ENCODE measurements at regions not wholly inside any gene's neighbourhood (a gene's known extent, or its start where the extent isn't known, plus 50 kb on each side); places are given as distances from the start of the nearest gene placed in this dataset.

DNA sequence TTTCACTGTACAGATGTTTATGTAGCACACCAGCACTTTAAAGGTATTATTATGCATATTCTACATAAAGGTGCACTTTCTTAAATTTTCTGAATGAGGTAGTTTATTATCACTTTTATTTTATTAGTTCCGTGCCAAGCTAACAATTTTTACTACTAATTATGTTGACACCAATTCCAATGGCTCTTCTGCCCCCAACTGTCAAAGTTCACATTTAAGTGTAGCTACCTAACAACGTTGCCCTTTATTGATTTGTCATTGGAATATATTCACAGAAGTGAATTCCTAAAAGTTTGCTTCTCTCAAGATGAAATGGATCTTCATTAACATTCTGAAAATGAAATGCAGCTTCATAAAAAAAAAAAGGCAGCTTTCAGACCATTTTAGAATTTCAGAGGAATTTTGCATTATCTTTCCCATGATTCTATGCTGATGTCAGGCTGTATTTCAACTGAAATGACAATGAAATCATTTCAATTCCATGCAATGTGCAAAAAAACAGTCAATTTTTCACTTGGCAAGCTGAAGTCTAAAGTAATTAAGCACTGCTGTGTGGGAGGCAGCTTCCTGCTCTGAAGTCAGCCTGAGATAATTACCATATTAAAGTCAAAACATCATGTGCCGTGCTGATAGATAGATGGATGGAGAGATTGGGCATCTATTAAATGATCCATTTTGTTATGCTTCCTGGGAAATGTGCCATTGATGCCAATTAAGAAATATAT, 229.2 kb downstream of the TTLL7 start:
- peak; percentile 15 for DNase-seq

DNA sequence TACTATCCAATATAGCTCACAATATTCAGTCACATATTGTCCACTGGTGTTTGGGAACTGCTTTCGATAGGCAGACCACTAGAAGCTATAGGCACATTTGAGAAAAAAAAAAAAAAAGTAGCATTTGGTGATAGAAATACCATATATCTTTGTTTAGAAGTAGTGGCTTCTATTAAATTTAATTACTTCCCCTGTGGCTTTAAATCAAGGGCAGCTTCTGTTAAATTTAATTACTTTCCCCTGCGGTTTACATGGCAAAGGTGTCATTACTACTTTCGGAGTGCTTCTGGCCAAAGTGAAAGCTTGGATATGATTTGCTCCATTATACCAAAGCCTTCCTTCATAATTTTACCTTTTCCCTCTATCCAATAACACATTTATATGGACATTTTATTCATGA, 229.9 kb downstream of the TTLL7 start:
- DNase-seq = no peak

DNA sequence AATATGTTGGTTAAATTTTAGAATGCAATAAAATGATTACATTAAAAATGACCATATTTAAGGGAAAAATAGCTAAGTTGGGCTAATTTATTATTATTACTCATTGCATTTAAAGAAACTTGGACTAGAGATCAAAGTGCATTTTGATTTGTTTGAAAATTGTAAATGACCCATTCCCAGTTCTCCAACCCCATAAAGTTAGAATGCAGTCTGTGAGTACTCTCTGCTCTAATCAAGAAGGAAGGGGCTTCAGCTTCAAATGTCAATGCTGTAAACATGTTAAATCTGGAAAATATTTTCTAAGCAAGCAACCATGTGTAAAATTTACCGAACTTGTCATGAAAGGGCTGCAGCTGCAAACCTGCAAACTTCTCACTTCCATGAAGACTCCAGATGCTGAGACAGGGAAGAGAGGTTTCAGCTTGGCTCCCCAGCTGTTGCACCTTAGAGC, 232.7 kb downstream of the TTLL7 start:
- no peak for DNase-seq

DNA sequence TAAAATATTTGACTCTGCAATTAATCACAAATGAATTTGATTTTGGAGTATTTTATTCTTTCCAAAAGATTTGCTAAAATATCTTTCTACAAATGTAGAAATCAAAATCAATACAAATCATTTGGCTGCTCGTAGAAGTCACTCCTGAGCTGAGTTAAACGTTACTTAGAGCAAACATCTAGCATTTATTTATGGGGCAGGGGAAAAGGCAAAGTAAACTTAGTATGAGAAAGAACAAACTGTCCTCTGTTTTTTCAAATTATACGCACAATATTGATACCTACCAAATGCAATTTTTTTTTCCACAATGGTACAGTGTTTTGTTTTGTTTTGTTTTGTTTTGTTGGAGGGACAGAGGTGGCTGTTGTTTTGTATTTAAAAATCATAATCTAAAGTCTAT, 233.8 kb downstream of the TTLL7 start:
- no peak for DNase-seq

DNA sequence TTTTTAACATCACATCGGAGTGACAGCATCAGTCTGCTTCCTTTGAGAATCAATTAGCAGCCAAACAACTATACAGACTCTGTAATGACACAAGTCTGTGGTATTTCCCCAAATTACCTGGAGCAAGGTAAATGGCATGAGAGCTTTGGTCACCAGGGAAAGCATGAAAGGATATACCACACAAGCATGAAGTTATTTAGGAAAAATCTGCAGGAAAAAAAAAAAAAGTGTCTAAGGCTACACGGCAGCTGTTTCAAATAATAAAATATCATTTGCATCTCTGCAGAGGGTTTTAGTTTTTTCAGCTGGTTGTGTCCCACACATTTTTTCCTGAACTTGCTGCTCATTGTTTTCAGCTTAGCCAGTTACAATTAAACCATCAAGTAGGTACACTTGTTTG, 234.7 kb downstream of the TTLL7 start:
- DNase-seq = no peak

DNA sequence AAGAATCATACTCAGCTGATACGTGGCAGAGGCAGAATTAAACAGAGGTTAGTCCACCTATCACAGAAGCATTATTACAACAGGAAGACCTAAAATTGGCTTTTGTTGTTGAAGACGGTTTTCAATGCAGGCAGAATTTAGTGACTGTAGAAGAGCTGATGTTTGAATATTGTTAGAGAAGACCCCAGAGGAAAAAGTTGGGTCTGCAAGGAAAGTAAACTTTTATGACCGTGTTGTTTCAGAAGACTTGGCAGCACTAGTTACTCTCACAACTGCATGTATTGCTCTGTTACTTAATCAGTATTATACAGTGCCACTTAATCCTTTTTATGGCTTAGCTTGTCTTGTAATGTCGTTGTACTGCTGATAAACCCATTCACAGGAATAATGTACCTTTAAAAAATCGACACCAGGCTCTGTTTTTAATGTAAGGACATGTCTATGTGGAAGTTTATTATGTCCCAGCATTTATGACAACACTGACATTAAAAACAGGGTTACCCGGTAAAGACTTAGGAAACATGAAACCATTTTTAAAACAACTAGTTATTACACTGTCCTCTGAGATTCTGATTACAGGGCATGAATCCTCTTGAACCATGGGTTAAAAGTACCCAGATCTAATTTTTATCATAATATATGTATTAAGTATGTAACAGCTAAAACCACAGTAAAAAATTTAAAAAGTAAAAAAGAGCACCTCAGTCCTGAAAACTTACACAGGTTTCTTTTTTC, 235.4 kb downstream of the TTLL7 start:
- DNase-seq = no peak

DNA sequence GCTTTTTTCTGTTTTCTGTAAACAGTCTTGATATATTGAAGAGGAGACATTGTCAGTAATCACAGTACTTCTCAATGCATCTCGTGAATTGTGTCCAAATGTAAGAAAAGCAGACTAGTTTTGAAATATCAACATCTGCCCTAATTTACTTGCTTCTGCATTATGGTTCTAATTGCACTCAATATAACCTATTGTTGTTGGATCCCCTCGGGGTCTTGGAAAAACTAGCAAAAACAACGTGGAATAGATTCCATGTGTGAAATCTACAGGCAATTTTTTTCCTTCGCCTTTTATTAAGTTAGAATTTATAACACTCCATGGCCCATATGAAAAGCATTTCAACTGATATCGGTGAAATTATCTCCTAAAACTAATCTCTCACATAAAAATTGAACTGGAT, 236.5 kb downstream of the TTLL7 start:
- no peak for DNase-seq

DNA sequence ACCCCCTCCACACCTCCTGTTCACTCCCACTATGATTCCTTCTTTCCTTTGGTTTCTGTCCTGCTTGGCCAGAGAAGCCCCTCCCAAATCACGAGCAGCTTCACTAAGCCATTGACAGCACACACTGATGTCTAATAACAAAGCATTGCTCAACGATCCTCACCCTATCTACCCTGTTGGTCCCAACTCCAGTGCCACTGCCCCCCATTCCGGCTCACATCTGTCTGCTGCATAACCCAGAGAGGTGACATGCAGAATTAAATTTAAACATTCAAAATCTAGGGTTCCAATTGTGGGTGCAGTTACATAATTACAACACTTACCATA, 236.9 kb downstream of the TTLL7 start:
- no peak for DNase-seq

DNA sequence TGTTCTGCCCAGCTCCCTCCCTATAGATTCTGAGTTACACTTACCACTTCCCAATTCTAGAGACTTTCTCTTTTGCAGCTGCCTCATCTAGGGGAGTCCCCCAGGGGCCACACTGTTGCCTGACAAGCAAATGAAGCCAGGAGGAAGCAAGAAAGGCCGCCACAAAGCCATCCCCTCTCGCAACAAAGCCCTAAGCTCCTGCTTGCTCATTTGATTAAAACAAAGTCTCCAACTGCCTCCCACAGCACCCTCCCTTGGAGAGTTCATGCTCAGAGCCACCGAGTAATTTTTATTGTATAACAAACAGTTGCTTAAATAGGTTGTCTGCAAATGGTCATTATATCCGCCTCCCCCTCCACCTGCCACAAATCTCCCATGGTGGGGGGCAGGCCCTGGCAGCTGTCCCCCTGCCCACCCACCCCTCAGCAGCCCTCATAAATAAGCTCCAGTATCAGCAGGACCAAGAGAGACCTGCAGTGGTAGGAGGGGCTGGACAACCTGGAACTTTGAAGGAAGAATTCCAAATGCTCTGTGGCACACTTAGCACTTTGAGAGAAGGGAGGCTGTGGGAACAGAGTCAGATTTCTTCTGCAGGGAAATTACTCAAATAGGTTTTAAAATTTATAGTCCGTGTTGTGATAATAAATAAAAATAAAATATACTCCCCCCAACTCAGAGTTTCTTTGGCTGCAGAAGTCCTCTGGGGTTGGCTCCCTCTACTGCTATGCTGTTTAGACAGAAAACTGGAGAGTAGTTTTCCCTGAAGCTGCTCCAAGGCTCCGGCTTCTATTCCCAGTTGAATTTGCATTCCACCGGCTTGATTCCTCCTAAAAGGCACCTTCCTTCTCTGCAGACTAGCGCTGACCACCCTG, 237.5 kb downstream of the TTLL7 start:
- no peak for DNase-seq

DNA sequence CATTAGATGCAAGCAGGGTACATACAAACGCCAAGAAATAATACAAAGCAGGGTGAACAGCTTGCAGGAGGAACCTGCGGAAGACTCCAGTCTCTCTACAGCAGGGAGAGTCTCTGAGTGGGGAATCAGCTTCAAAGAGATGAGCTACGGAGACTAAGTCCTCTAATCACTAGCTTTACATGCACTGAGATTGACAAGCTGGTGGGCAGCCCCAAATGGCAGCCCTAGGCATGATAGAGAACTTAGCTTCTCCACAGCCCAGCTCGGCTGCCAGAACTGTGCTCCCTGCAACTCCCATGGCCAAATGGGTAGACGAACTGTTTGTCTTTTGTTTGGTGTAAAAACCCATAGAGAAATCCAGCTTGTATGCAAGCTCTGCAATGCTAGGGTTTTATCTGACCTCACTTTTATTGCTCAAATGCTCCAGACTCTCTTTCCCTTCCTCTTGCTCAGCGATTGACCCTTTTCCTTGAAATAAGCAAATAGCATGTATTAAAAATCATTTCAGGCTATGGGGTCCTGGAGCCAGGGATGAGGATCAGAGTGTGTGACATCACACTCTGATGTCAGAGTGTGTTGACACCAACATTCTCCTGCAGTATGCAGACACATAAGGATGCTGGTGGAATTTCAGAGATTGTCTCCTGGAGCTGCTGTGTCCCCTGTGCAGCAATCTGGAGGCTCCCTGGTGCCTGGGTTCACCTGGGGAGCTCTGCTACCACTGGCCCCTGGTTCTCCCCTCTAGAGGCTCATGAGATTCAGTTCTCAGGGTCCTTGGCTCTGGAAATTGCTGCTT, 238.5 kb downstream of the TTLL7 start:
- no peak for DNase-seq

DNA sequence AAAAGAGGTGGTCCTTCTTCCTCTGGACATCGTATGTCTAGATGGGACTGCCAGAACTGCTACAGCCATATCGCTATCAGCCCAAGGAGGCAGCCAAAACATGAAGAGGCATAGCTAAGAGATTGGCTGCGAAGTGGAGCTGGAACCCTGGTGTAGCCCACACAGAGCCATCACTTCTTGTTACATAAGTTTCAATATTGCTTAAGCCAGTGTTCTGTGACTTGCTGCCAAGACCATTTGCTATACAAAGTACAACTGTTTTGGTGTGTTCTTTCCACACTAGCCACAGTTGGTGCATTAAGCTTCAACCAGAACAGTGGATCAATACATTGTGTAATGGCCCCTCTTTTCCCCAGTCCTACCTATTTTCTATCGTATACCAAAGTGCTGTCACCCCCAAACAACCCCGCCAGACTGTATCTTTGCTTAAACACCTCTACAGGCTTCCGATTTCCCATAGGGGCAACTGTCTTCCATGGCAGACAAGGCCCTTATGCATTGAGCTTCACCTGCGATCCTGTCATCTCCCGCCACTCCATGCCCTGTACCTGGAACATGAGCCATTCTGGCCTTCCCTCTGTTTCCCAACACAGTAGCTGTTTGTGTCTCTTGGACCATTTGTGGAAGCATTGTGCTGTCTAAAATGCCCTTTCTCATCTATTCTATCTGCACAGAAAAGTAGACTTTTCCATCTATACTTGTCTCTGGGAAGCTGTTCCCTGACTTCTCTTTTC, 241.8 kb downstream of the TTLL7 start:
- DNase-seq = no peak

DNA sequence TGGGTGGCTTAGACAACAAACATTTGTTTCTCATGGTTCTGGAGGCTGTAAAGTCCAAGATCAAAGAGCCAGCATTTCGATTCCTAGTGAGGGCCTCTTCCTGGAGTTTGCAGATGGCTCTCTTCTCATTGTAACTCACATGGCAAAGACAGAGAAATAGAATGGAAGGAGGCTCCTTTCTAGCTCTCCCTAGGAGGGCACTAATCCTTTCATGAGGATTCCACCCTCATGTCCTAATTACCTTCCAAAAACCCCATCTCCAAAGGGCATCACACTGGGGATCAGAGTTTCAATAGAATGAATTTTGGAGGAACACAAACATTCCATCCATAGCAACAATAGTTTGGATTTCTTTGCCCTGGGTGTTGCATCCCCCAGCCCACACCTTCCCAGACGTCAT, 247.3 kb downstream of the TTLL7 start:
- no peak for DNase-seq

DNA sequence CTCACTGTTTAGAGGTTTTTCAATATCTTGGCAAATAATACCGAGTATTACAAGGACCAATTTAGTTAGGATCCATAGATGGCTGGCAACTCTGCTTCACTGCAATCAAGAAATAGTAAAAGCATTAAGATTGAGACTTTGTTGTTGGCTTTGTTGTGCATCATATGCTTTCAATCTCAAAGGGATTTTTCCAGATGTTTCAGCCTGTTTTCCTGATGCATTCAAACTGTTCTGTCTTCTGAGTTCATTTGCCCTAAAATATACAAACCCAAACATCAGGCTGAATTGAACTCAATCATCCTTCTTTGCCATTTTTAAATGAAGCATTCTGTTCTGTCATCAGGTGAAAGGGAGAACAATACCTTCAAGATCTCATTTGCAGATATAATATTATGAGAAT, 248.7 kb downstream of the TTLL7 start:
- no peak for DNase-seq

DNA sequence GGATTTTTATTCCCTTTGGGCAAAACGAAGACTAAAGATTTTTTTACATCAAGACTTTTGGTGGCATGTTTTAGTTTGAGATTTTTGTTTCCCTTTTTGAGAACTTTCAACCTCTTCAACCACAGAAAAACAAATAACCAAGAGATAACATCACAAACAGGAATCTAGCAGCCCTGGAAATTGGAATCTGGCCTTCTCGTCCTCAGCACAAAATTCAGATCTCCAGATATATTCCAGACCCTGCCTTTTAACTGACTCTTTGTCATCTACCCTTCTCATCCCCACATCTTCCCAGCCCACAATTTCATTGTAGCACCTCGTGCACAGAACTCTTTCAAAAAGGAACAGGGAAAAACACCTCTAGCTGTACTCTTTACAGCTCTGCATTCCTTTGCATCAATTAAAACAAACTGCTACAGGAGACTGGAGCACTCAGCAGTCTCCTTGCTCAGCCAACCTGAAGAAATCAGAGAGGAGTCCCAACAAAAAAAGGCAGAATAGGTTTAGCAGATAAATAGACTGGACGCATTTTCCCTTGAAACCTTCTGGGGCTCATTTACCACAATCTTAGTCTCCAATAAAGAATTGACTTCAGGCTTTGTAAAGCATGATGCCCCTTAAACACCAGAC, 251.0 kb downstream of the TTLL7 start:
- DNase-seq = no peak

DNA sequence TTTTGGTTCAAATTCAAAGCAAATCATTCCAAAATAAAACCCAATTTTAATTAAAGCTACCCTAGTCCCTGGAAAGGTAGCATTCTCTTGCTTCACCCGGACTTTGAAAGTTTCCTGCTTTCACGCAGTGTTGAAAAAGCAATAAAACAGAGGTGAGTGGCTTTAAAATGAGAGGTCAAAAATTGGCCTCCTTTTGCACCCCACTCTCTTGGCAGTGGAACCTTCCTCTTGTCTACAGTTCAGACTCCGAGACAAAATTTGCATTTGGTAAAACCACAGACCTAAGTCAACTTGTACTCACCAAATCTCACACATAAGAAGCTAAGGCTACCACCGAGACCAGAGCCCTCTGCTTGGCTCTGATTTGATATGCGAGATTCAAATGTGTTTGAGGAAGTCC, 252.7 kb downstream of the TTLL7 start:
- no peak for DNase-seq

DNA sequence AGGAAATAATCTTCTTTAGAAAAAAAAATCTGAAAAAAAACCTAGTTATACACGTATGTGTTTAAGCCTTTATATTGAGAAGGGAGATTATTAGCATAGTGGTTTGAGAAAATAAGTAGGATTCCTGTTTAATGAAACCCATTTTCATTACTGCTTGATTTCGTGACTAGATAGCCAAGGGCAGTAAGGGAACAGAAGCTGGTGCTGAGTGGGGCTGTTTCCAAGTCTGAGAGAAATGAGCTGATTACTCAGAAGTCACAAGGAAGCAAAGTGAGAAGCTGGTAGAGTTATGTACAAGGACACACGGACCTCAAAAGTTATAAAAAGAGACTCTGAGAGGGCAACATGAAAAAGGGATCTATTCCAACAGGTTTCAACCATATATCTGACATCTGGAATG, 256.5 kb downstream of the TTLL7 start:
- no peak for DNase-seq

DNA sequence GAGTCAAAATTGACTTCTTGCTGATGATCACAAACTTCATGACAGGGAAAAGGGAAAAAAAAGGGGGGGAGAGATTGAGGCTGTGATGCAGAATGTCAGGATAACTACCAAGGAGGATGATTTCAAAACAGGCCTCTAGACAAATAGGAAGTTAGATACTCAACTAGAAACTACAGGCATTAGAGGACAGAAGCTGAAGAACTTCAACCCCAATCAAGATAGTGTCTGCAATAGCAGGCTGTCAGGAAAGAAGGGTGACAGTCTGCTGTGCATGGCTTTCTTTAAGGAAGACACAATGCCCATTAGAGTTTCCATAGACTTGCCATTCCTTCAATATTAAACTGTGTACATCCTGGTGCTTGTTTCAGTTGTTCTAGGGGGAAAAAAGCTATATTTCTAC, 257.2 kb downstream of the TTLL7 start:
- no peak for DNase-seq

DNA sequence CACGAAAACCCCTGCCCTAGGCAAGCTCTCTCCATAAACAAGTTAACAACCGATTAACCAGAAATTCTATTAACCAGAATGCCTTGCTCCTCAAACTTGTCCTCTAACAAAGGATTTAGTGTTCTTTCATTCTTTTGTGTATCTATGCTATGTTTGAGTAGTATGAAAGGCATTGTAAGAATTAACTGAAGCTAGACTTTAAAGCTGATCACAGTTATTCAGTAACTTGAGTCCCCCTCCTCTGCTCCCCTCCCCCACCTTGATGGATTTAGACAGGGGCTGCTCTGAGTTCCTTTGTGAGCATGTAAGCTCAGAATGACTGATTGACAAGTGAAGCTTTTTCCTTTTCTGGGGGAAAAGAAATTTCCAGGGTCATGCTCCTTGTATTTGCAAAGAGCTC, 257.6 kb downstream of the TTLL7 start:
- no peak for DNase-seq

DNA sequence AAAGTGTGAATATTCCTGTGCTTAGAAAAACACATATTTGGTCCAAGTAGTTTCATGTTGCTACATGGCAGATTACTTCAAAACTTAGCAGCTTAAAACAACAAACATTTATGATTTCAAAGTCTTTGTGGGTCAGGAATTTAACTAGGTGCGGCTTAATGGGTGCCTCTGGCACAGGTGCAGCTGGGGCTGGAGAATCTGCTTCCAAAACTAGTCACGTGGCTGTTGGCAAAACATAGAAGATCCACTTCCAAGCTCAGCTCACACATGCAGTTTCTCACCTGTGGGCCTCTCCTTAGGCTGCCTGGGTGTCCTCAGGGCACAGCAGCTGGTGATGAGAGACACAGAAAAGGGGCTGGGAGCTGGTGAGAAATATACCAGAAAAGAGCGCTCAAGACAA, 263.4 kb downstream of the TTLL7 start:
- DNase-seq = no peak

DNA sequence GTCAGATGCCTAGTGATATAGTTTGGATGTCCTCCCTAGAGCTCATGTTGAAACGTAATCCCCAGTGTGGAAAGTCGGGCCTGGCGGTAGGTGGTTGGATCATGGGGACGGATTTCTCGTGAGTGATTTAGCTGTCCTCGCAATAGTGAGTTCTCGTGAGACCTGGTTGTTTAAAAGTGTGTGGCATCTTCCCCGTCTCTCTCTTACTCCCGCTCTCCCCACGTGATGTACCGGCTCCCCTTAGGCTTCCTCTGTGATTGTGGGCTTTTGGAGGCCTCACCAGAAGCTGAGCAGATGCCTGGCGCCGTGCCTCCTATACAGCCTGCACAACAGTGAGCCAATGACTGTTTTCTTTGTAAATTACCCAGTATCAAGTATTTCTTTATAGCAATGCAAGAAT, 264.5 kb downstream of the TTLL7 start:
- no peak for DNase-seq

DNA sequence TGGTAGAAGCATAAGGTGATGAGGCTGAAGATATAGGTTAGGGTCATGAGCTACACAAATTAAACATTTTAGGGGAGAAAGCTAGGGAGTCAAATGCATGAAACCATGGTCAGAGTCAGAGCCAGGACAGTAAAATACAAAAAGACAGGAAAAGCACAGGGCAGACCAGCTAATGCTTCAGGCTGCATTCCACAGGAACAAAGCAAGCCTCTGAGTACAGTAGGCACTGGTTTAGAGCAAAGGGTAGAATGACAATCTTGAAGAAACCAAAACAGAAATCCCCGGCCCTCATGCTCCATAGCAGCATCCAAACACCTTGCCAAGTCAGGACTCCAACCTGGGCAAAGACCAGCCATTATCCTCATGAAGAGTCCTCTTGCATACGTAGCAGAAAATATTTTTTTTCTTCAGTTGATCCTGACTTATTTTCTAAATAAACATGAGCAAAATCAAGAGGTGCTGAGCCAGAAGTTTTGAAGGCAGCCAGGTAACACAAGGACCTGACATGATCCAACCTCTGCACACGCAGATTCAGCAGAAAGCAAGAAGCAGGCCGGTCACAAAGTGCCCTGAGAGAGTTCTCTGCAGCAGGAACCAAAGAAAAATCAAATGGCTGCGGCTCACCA, 273.1 kb downstream of the TTLL7 start:
- no peak for DNase-seq
